SK-N-MC (cell line): ENCODE measurements at regions not wholly inside any gene's neighbourhood (a gene's known extent, or its start where the extent isn't known, plus 50 kb on each side); places are given as distances from the start of the nearest gene placed in this dataset.

Source experiments
- DNase-seq: peaks from one replicate; pipeline ENCODE4 v3.0.0-alpha.2; 2011; ENCODE audit warnings: low read depth, low spot score
- H3K27ac ChIP-seq: fragments of 200-600 bp; sonication (generic); 2 replicates; pipeline ENCODE4 v1.5.1; 2016; ENCODE audit warnings: mixed run types
- H3K36me3 ChIP-seq: fragments of 200-600 bp; sonication (generic); 2 replicates; pipeline ENCODE4 v1.6.1; 2017; ENCODE audit warnings: antibody characterized with exemption, low read length, mixed read lengths; ENCODE audit not compliant: insufficient read depth
- H3K4me3 ChIP-seq: fragments of 200-600 bp; sonication (generic); 2 replicates; pipeline ENCODE4 v1.5.1; 2016
- H3K9ac ChIP-seq: fragments of 200-600 bp; sonication (generic); 2 replicates; pipeline ENCODE4 v1.8.0; 2017; ENCODE audit warnings: mixed run types, mixed read lengths; ENCODE audit not compliant: insufficient read length
- H3K9me3 ChIP-seq: fragments of 200-600 bp; sonication (generic); 2 replicates; pipeline ENCODE4 v1.6.1; 2017; ENCODE audit warnings: low read depth, mild to moderate bottlenecking, antibody characterized with exemption, low read length, moderate library complexity, mixed read lengths
- EZH2 ChIP-seq: fragments of 200-600 bp; sonication (generic); IDR thresholded peaks from one replicate; pipeline ENCODE4 v1.6.1; 2017; ENCODE audit warnings: antibody characterized with exemption
- FOXP2 ChIP-seq: optimal IDR thresholded peaks from 2 replicates; pipeline ENCODE3; 2011; ENCODE audit warnings: mild to moderate bottlenecking, moderate library complexity; ENCODE audit not compliant: insufficient read depth; ENCODE audit errors: extremely low read length, control extremely low read depth
- POLR2AphosphoS5 ChIP-seq: IDR thresholded peaks from 2 replicates; pipeline ENCODE4 v1.6.1; 2012; ENCODE audit warnings: mild to moderate bottlenecking, low read depth, low read length, borderline replicate concordance

- Histone ChIP-seq H3K27ac (peak overlapping the region; percentile 85), H3K9me3 (no peaks in the 10 kb centered on the region), H3K9ac (no peak overlapping the region), H3K4me3 (peak overlapping the region; percentile 46), H3K36me3 (no peaks in the 10 kb centered on the region)
- DNase-seq = peak; percentile 81
- TF ChIP-seq FOXP2 = no peak
- TF ChIP-seq EZH2 = no peak
- TF ChIP-seq POLR2AphosphoS5 = peak; percentile 25; the same call in 1 of the 2 replicates
These were observed 384.8 kb downstream of the PRR16 start for GRCh38 chr5:120848883-120849282.

- Histone ChIP-seq H3K9ac (no peak overlapping the region), H3K27ac (no peak overlapping the region), H3K4me3 (no peak overlapping the region), H3K9me3 (no peaks in the 10 kb centered on the region), H3K36me3 (no peaks in the 10 kb centered on the region)
- DNase-seq = no peak
- TF ChIP-seq EZH2 (no peak), FOXP2 (no peak), POLR2AphosphoS5 (no peak)
These were observed 388.2 kb downstream of the PRR16 start for GRCh38 chr5:120852222-120852860.

- Histone ChIP-seq H3K27ac (no peak overlapping the region), H3K36me3 (no peaks in the 10 kb centered on the region), H3K9ac (no peak overlapping the region), H3K9me3 (no peaks in the 10 kb centered on the region), H3K4me3 (no peak overlapping the region)
- TF ChIP-seq FOXP2 (no peak), EZH2 (no peak)
- no peak for DNase-seq
These were observed 402.9 kb downstream of the PRR16 start for GRCh38 chr5:120866997-120867396.

GRCh38 chr5:120869831-120870230 lies 405.7 kb downstream of the PRR16 start:
- no peak overlapping the region for H3K4me3 ChIP-seq
- TF ChIP-seq POLR2AphosphoS5 = no peak
- no peak for TF ChIP-seq FOXP2
- no peak for TF ChIP-seq EZH2
- no peak overlapping the region for H3K27ac ChIP-seq
- H3K9ac ChIP-seq = no peak overlapping the region
- no peaks in the 10 kb centered on the region for H3K36me3 ChIP-seq
- no peaks in the 10 kb centered on the region for H3K9me3 ChIP-seq
- DNase-seq = no peak

- Histone ChIP-seq H3K9me3 (no peaks in the 10 kb centered on the region), H3K4me3 (no peak overlapping the region), H3K27ac (no peak overlapping the region), H3K36me3 (no peaks in the 10 kb centered on the region), H3K9ac (no peak overlapping the region)
- TF ChIP-seq POLR2AphosphoS5 = no peak
- TF ChIP-seq FOXP2 = no peak
- no peak for TF ChIP-seq EZH2
- DNase-seq = no peak
These were observed 408.2 kb downstream of the PRR16 start for GRCh38 chr5:120872297-120872696.

- no peak overlapping the region for H3K9ac ChIP-seq
- no peak for DNase-seq
- TF ChIP-seq FOXP2 = no peak
- TF ChIP-seq EZH2 = no peak
- no peak for TF ChIP-seq POLR2AphosphoS5
- H3K36me3 ChIP-seq = no peaks in the 10 kb centered on the region
- H3K27ac ChIP-seq = no peak overlapping the region
- H3K9me3 ChIP-seq = no peaks in the 10 kb centered on the region
- H3K4me3 ChIP-seq = no peak overlapping the region
These were observed 409.0 kb downstream of the PRR16 start for GRCh38 chr5:120873083-120873482.

- Histone ChIP-seq H3K9me3 (no peaks in the 10 kb centered on the region), H3K27ac (no peak overlapping the region), H3K36me3 (no peaks in the 10 kb centered on the region), H3K9ac (no peak overlapping the region), H3K4me3 (no peak overlapping the region)
- no peak for TF ChIP-seq EZH2
- TF ChIP-seq POLR2AphosphoS5 = no peak
- TF ChIP-seq FOXP2 = no peak
- DNase-seq = no peak
These were observed 410.2 kb downstream of the PRR16 start for GRCh38 chr5:120874081-120874862.

GRCh38 chr5:120882038-120882775 lies 418.1 kb downstream of the PRR16 start:
- DNase-seq = no peak
- Histone ChIP-seq H3K36me3 (no peaks in the 10 kb centered on the region), H3K27ac (no peak overlapping the region), H3K4me3 (no peak overlapping the region), H3K9ac (no peak overlapping the region), H3K9me3 (no peaks in the 10 kb centered on the region)
- TF ChIP-seq EZH2 = no peak
- TF ChIP-seq FOXP2 = no peak
- no peak for TF ChIP-seq POLR2AphosphoS5
